DND-41 (cell line): ENCODE measurements at regions not wholly inside any gene's neighbourhood (a gene's known extent, or its start where the extent isn't known, plus 50 kb on each side); places are given as distances from the start of the nearest gene placed in this dataset.

Source experiments
- CTCF ChIP-seq: IDR thresholded peaks from 2 replicates; pipeline ENCODE4 v1.5.1; 2012; ENCODE audit warnings: borderline replicate concordance, low read length, moderate library complexity, mild to moderate bottlenecking; ENCODE audit not compliant: poor library complexity, severe bottlenecking; ENCODE audit errors: extremely low read depth
- EZH2 ChIP-seq: IDR thresholded peaks from 3 replicates; pipeline ENCODE4 v1.6.1; 2012; ENCODE audit warnings: borderline replicate concordance, low read depth, mild to moderate bottlenecking, moderate library complexity, low read length, inconsistent platforms; ENCODE audit not compliant: severe bottlenecking

- no peak for TF ChIP-seq CTCF
- TF ChIP-seq EZH2, result no peak
These were observed 64.3 kb downstream of the TET3 start for GRCh38 chr2:74048843-74049519.
